ENCODE measurements at regions not wholly inside any gene's neighbourhood (a gene's known extent, or its start where the extent isn't known, plus 50 kb on each side); places are given as distances from the start of the nearest gene placed in this dataset.

- TF ChIP-seq, protein P1, sequence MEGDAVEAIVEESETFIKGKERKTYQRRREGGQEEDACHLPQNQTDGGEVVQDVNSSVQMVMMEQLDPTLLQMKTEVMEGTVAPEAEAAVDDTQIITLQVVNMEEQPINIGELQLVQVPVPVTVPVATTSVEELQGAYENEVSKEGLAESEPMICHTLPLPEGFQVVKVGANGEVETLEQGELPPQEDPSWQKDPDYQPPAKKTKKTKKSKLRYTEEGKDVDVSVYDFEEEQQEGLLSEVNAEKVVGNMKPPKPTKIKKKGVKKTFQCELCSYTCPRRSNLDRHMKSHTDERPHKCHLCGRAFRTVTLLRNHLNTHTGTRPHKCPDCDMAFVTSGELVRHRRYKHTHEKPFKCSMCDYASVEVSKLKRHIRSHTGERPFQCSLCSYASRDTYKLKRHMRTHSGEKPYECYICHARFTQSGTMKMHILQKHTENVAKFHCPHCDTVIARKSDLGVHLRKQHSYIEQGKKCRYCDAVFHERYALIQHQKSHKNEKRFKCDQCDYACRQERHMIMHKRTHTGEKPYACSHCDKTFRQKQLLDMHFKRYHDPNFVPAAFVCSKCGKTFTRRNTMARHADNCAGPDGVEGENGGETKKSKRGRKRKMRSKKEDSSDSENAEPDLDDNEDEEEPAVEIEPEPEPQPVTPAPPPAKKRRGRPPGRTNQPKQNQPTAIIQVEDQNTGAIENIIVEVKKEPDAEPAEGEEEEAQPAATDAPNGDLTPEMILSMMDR (IDR thresholded peaks at IDR 0.05) = no peak
- no peak for TF ChIP-seq POLR2A (IDR thresholded peaks at IDR 0.05)
These were observed 74.2 kb upstream of the GAP43 start for GRCh38 chr3:115549071-115549470.

All from esophagus squamous epithelium (tissue), 4 donors.